OCI-LY1 (cell line): ENCODE measurements at regions not wholly inside any gene's neighbourhood (a gene's known extent, or its start where the extent isn't known, plus 50 kb on each side); places are given as distances from the start of the nearest gene placed in this dataset.

Experiments used
- H2AFZ ChIP-seq: fragments of 200-600 bp; sonication (generic), shearing (Covaris generic); 2 replicates; pipeline ENCODE4 v1.6.0; 2014; ENCODE audit warnings: antibody characterized with exemption, mild to moderate bottlenecking, low read length
- H3F3A ChIP-seq: fragments of 200-600 bp; sonication (generic), shearing (Covaris generic); 2 replicates; pipeline ENCODE4 v1.6.0; 2014; ENCODE audit warnings: mild to moderate bottlenecking, antibody characterized with exemption, low read length, moderate library complexity; ENCODE audit not compliant: insufficient read depth
- H3K27ac ChIP-seq: fragments of 200-600 bp; sonication (generic); 2 replicates; pipeline ENCODE4 v1.5.1; 2014; ENCODE audit warnings: low read length, mixed run types, mild to moderate bottlenecking, low read depth; ENCODE audit not compliant: poor library complexity, severe bottlenecking
- H3K27me3 ChIP-seq: fragments of 200-600 bp; sonication (generic); 2 replicates; pipeline ENCODE4 v1.6.0; 2014; ENCODE audit warnings: antibody characterized with exemption, mild to moderate bottlenecking, low read length, moderate library complexity; ENCODE audit not compliant: insufficient read depth
- H3K36me3 ChIP-seq: fragments of 200-600 bp; sonication (generic); 2 replicates; pipeline ENCODE4 v1.6.1; 2014; ENCODE audit warnings: mild to moderate bottlenecking, antibody characterized with exemption, low read length, moderate library complexity, mixed read lengths; ENCODE audit not compliant: insufficient read depth
- H3K4me1 ChIP-seq: fragments of 200-600 bp; sonication (generic); 2 replicates; pipeline ENCODE4 v1.5.1; 2014; ENCODE audit warnings: mild to moderate bottlenecking, low read length, moderate library complexity; ENCODE audit not compliant: insufficient read depth, severe bottlenecking
- H3K4me2 ChIP-seq: fragments of 200-600 bp; sonication (generic), shearing (Covaris generic); 2 replicates; pipeline ENCODE4 v1.6.1; 2014; ENCODE audit warnings: low read length
- H3K4me3 ChIP-seq: fragments of 200-600 bp; sonication (generic); 2 replicates; pipeline ENCODE4 v1.5.1; 2014; ENCODE audit warnings: low read length, low read depth, mild to moderate bottlenecking, mixed read lengths; ENCODE audit not compliant: poor library complexity, severe bottlenecking
- H3K79me2 ChIP-seq: fragments of 200-600 bp; shearing (Covaris generic); 2 replicates; pipeline ENCODE4 v1.6.1; 2016; ENCODE audit warnings: mixed run types, low read length, mixed read lengths; ENCODE audit not compliant: insufficient read depth
- H3K9ac ChIP-seq: fragments of 200-600 bp; sonication (generic), shearing (Covaris generic); 2 replicates; pipeline ENCODE4 v1.6.1; 2014; ENCODE audit warnings: mild to moderate bottlenecking, low read length, mixed read lengths
- H3K9me2 ChIP-seq: fragments of 200-600 bp; sonication (generic), shearing (Covaris generic); 2 replicates; pipeline ENCODE4 v1.6.1; 2014; ENCODE audit warnings: low read depth, mild to moderate bottlenecking, low read length, mixed read lengths
- H3K9me3 ChIP-seq: fragments of 200-600 bp; shearing (Covaris generic); 2 replicates; pipeline ENCODE4 v1.6.1; 2014; ENCODE audit warnings: low read length, mixed read lengths
- H4K20me1 ChIP-seq: fragments of 200-600 bp; sonication (generic), shearing (Covaris generic); 2 replicates; pipeline ENCODE4 v1.6.0; 2016; ENCODE audit warnings: mild to moderate bottlenecking, low read length; ENCODE audit not compliant: insufficient read depth
- CTCF ChIP-seq: fragments of 200-600 bp; sonication (generic), shearing (Covaris generic); IDR thresholded peaks from 2 replicates; pipeline ENCODE4 v1.5.1; 2017; ENCODE audit warnings: mild to moderate bottlenecking, antibody characterized with exemption, low read length, moderate library complexity, mixed read lengths
- EZH2 ChIP-seq: fragments of 200-600 bp; sonication (generic), shearing (Covaris generic); IDR thresholded peaks from 2 replicates; pipeline ENCODE4 v1.8.0; 2017; ENCODE audit warnings: borderline replicate concordance, mixed run types, mild to moderate bottlenecking, antibody characterized with exemption, low read length, moderate library complexity, mixed read lengths

- Histone ChIP-seq H3K4me3 (no peak overlapping the region), H3K9me3 (no peaks in the 10 kb centered on the region), H3K27ac (no peak overlapping the region), H3K36me3 (no peaks in the 10 kb centered on the region), H3K79me2 (no peaks in the 10 kb centered on the region), H3K4me2 (no peak overlapping the region), H4K20me1 (no peaks in the 10 kb centered on the region), H3K4me1 (no peaks in the 10 kb centered on the region), H3K9ac (no peak overlapping the region), H3K27me3 (no peaks in the 10 kb centered on the region), H3F3A (no peaks in the 10 kb centered on the region), H2AFZ (no peak overlapping the region), H3K9me2 (no peaks in the 10 kb centered on the region)
- TF ChIP-seq EZH2, result no peak
- no peak for TF ChIP-seq CTCF
Observed at GRCh38 chr21:21614966-21615365, 616.8 kb downstream of the NCAM2 start.

GRCh38 chr21:21622460-21623234 lies 624.4 kb downstream of the NCAM2 start:
- Histone ChIP-seq H3K9ac (no peak overlapping the region), H3K36me3 (no peaks in the 10 kb centered on the region), H3K4me3 (no peak overlapping the region), H3K79me2 (no peaks in the 10 kb centered on the region), H3K4me1 (no peaks in the 10 kb centered on the region), H4K20me1 (no peaks in the 10 kb centered on the region), H2AFZ (no peak overlapping the region), H3F3A (no peaks in the 10 kb centered on the region), H3K27me3 (no peaks in the 10 kb centered on the region), H3K4me2 (no peak overlapping the region), H3K9me3 (no peaks in the 10 kb centered on the region), H3K9me2 (no peaks in the 10 kb centered on the region), H3K27ac (no peak overlapping the region)
- no peak for TF ChIP-seq EZH2
- no peak for TF ChIP-seq CTCF

GRCh38 chr21:21624674-21625073 lies 626.5 kb downstream of the NCAM2 start:
- no peaks in the 10 kb centered on the region for H3K9me2 ChIP-seq
- H3K9ac ChIP-seq, result no peak overlapping the region
- no peak overlapping the region for H3K4me3 ChIP-seq
- no peaks in the 10 kb centered on the region for H3K4me1 ChIP-seq
- H2AFZ ChIP-seq, result no peak overlapping the region
- H3K79me2 ChIP-seq, result no peaks in the 10 kb centered on the region
- H4K20me1 ChIP-seq, result no peaks in the 10 kb centered on the region
- H3K4me2 ChIP-seq, result no peak overlapping the region
- H3K27ac ChIP-seq, result no peak overlapping the region
- H3K36me3 ChIP-seq, result no peaks in the 10 kb centered on the region
- H3F3A ChIP-seq, result no peaks in the 10 kb centered on the region
- no peak for TF ChIP-seq CTCF
- no peak for TF ChIP-seq EZH2
- H3K9me3 ChIP-seq, result no peaks in the 10 kb centered on the region
- no peaks in the 10 kb centered on the region for H3K27me3 ChIP-seq
